H1 (cell line): ENCODE measurements at regions not wholly inside any gene's neighbourhood (a gene's known extent, or its start where the extent isn't known, plus 50 kb on each side); places are given as distances from the start of the nearest gene placed in this dataset.

Experiments
- CHD1 ChIP-seq: IDR thresholded peaks from 2 replicates; pipeline ENCODE4 v1.6.1; 2012; ENCODE audit warnings: low read depth, low read length, improper control_type of control experiment
- JUN ChIP-seq: IDR thresholded peaks from 2 replicates; pipeline ENCODE4 v1.6.1; 2011; ENCODE audit warnings: low read depth, mild to moderate bottlenecking, improper control_type of control experiment, low read length
- POLR2A ChIP-seq, 2 experiments: IDR thresholded peaks; 1 replicate in 1 of 2; 2 replicates in 1 of 2; pipeline ENCODE4 v1.6.1; 2011; ENCODE audit warnings: low read depth in 2 of 2, low read length in 2 of 2, mild to moderate bottlenecking in 2 of 2; ENCODE audit errors: control extremely low read depth in 1 of 2
- TBP ChIP-seq: IDR thresholded peaks from 2 replicates; pipeline ENCODE4 v1.6.1; 2011; ENCODE audit warnings: low read depth, low read length, improper control_type of control experiment
- TF ChIP-seq, protein P1 (sequence below), 3 experiments: IDR thresholded peaks; 1 replicate in 2 of 3; 2 replicates in 1 of 3; pipeline versions ENCODE4 v1.5.1 to v1.6.1; 2011; ENCODE audit warnings: low read length in 3 of 3, mild to moderate bottlenecking in 3 of 3, inconsistent platforms in 2 of 3, low read depth in 1 of 3, moderate library complexity in 1 of 3; ENCODE audit not compliant: insufficient read depth in 1 of 3; ENCODE audit errors: control extremely low read depth in 1 of 3

DNA sequence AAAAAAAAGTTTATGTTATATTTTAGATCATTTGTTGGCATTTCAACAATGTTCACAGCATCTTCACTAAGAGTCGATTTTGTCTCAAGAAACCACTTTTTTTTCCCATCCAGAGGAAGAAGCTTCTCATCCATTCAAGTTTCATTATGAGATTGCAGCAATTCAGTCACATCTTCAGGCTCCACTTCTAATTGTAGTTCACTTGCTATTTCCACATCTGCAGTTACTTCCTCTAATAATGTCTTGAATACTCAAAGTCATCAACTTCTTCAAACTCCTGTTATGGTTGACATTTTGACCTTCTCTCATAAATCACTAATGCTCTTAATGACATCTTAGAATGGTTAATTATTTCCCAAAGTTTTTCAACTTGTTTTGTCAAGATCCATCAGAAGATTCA is 61.3 kb upstream of the CHORDC1 start:
- TF ChIP-seq CHD1 (no peak), TBP (no peak), JUN (no peak), POLR2A (IDR thresholded peaks at IDR 0.05; ENCODE audit: control extremely low read depth in 1 of 2, low read depth in 2 of 2, low read length in 2 of 2) (no peak)
- TF ChIP-seq, protein P1, sequence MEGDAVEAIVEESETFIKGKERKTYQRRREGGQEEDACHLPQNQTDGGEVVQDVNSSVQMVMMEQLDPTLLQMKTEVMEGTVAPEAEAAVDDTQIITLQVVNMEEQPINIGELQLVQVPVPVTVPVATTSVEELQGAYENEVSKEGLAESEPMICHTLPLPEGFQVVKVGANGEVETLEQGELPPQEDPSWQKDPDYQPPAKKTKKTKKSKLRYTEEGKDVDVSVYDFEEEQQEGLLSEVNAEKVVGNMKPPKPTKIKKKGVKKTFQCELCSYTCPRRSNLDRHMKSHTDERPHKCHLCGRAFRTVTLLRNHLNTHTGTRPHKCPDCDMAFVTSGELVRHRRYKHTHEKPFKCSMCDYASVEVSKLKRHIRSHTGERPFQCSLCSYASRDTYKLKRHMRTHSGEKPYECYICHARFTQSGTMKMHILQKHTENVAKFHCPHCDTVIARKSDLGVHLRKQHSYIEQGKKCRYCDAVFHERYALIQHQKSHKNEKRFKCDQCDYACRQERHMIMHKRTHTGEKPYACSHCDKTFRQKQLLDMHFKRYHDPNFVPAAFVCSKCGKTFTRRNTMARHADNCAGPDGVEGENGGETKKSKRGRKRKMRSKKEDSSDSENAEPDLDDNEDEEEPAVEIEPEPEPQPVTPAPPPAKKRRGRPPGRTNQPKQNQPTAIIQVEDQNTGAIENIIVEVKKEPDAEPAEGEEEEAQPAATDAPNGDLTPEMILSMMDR (IDR thresholded peaks at IDR 0.05; ENCODE audit: control extremely low read depth in 1 of 3, insufficient read depth in 1 of 3, low read depth in 1 of 3, low read length in 3 of 3) = no peak
